ENCODE measurements at regions not wholly inside any gene's neighbourhood (a gene's known extent, or its start where the extent isn't known, plus 50 kb on each side); places are given as distances from the start of the nearest gene placed in this dataset.
"Not testable (repeated sequence)": the region's sequence is repeated elsewhere in the genome, so short reads cannot be mapped to it uniquely, and the experiment has no call there.

- peak in 2 of 4 experiments; percentile 12 to 16 for DNase-seq (ENCODE audit: low read depth in 4 of 4, low spot score in 1 of 4)
Measured at GRCh38 chr4:154164931-154165839, 326.4 kb downstream of the DCHS2 start.

GRCh38 chr4:154160519-154161301, 330.9 kb downstream of the DCHS2 start:
- DNase-seq (ENCODE audit: low read depth in 4 of 4, low spot score in 1 of 4) = no peak

GRCh38 chr4:154158361-154159155, 333.0 kb downstream of the DCHS2 start:
- DNase-seq (ENCODE audit: low read depth in 4 of 4, low spot score in 1 of 4) = no peak

GRCh38 chr4:154152546-154152945, 339.1 kb downstream of the DCHS2 start:
- DNase-seq (ENCODE audit: low read depth in 4 of 4, low spot score in 1 of 4) = no peak

GRCh38 chr4:154149236-154149635, 342.4 kb downstream of the DCHS2 start:
- not testable (repeated sequence) for DNase-seq (ENCODE audit: low read depth in 4 of 4, low spot score in 1 of 4)

GRCh38 chr4:154143720-154144119, 347.9 kb downstream of the DCHS2 start:
- DNase-seq (ENCODE audit: low read depth in 4 of 4, low spot score in 1 of 4) = no peak

- DNase-seq (ENCODE audit: low read depth in 4 of 4, low spot score in 1 of 4) = no peak
Measured at GRCh38 chr4:154142664-154143063, 348.9 kb downstream of the DCHS2 start.

GRCh38 chr4:154140869-154141268, 350.7 kb downstream of the DCHS2 start:
- DNase-seq (ENCODE audit: low read depth in 4 of 4, low spot score in 1 of 4) = no peak

- DNase-seq (ENCODE audit: low read depth in 4 of 4, low spot score in 1 of 4) = no peak
Measured at GRCh38 chr4:154137320-154137905, 348.5 kb upstream of the SFRP2 start.

GRCh38 chr4:154135576-154135975, 346.7 kb upstream of the SFRP2 start:
- no peak for DNase-seq (ENCODE audit: low read depth in 4 of 4, low spot score in 1 of 4)

- no peak for DNase-seq (ENCODE audit: low read depth in 4 of 4, low spot score in 1 of 4)
Measured at GRCh38 chr4:154132406-154132805, 343.5 kb upstream of the SFRP2 start.

GRCh38 chr4:154126276-154126675, 337.4 kb upstream of the SFRP2 start:
- DNase-seq (ENCODE audit: low read depth in 4 of 4, low spot score in 1 of 4) = no peak

- no peak for DNase-seq (ENCODE audit: low read depth in 4 of 4, low spot score in 1 of 4)
Measured at GRCh38 chr4:154125340-154125739, 336.5 kb upstream of the SFRP2 start.

- no peak for DNase-seq (ENCODE audit: low read depth in 4 of 4, low spot score in 1 of 4)
Measured at GRCh38 chr4:154124539-154125255, 335.8 kb upstream of the SFRP2 start.

- DNase-seq (ENCODE audit: low read depth in 4 of 4, low spot score in 1 of 4) = no peak
Measured at GRCh38 chr4:154123897-154124296, 335.0 kb upstream of the SFRP2 start.

GRCh38 chr4:154120690-154121345, 331.9 kb upstream of the SFRP2 start:
- no peak for DNase-seq (ENCODE audit: low read depth in 4 of 4, low spot score in 1 of 4)

- no peak for DNase-seq (ENCODE audit: low read depth in 4 of 4, low spot score in 1 of 4)
Measured at GRCh38 chr4:154120006-154120676, 331.3 kb upstream of the SFRP2 start.

GRCh38 chr4:154119317-154119716, 330.4 kb upstream of the SFRP2 start:
- DNase-seq (ENCODE audit: low read depth in 4 of 4, low spot score in 1 of 4) = no peak

GRCh38 chr4:154117726-154118125, 328.8 kb upstream of the SFRP2 start:
- not testable (repeated sequence) for DNase-seq (ENCODE audit: low read depth in 4 of 4, low spot score in 1 of 4)
